GM18907 (cell line): ENCODE measurements at regions not wholly inside any gene's neighbourhood (a gene's known extent, or its start where the extent isn't known, plus 50 kb on each side); places are given as distances from the start of the nearest gene placed in this dataset.
"Not testable (repeated sequence)": the region's sequence is repeated elsewhere in the genome, so short reads cannot be mapped to it uniquely, and the experiment has no call there.

Experiments used
- ATAC-seq: cut with Tn5 transposase; IDR thresholded peaks from one replicate; pipeline ENCODE4 v1.9.1; 2021; ENCODE audit warnings: mild to moderate bottlenecking, moderate library complexity; ENCODE audit not compliant: unreplicated experiment

DNA sequence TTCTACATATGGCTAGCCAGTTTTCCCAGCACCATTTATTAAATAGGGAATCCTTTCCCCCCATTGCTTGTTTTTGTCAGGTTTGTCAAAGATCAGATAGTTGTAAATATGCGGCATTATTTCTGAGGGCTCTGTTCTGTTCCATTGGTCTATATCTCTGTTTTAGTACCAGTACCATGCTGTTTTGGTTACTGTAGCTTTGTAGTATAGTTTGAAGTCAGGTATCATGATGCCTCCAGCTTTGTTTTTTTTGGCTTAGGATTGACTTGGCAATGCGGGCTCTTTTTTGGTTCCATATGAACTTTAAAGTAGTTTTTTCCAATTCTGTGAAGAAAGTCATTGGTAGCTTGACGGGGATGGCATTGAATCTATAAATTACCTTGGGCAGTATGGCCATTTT, 60.0 kb upstream of the GPC3 start:
- not testable (repeated sequence) for ATAC-seq

DNA sequence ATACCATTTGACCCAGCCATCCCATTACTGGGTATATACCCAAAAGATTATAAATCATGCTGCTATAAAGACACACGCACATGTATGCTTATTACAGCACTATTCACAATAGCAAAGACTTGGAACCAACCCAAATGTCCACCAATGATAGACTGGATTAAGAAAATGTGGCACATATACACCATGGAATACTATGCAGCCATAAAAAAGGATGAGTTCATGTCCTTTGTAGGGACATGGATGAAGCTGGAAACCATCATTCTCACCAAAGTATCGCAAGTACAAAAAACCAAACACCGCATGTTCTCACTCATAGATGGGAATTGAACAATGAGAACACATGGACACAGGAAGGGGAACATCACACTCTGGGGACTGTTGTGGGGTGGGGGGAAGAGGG, 81.7 kb upstream of the GPC3 start:
- ATAC-seq: not testable (repeated sequence)

DNA sequence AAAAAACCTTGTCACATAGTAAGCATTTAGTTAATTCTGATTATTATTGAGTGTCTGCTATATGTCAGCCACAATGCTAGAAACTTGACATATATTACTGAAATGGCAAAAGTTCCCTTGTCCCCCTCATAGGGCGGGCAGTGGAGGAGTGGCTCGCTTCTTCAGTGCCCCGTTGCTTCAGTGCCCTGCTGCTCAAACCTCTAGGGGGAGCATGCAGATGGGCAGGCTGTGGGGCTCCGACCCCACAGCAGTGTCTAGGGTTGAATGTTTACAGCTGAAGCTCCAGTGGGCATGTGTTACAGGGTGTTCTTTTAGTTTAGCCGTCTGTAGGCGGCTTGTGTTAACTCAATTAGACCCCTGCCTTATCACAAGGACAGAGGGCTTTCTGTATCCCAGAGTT, 86.5 kb upstream of the GPC3 start:
- ATAC-seq: not testable (repeated sequence)

DNA sequence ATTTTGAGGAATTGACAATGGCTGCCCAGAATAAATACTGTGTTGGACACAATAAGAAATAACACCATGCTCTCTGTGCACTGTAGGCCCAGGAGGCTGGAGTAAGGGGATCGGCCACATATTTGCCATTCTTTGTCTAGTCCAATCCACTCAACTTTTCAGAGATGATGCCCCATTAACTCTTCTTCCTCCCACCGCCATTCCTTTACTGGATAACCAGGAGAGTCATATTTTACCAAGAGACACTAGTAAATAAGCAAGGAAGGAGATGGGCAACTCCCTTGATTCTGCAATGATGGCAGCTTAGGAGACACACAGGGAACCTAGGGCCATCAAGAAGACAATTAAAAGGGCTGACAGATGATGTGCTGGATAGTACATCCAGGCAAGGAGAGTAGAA, 87.9 kb upstream of the GPC3 start:
- no peak for ATAC-seq

DNA sequence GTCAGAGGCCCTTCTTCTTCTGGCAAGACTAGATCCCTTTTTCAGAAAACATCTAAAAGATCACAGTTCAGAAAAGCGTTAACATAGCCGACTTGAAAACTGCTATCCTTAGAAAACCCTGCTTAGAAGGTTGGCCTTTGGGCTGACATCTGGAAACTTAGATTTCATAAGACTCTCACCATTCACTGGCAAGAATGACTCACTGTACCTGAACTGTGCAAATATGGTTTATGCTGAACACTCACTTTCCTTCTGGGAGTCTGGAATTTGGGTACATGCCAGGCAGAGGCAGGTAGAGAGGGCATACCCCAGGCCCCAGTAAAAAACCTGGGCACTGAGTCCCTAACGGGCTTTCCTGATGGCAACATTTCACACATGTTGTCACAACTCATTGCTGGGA, 88.8 kb upstream of the GPC3 start:
- no peak for ATAC-seq

- no peak for ATAC-seq
These were observed 90.7 kb upstream of the GPC3 start for GRCh38 chrX:134075894-134076718.

GRCh38 chrX:134095366-134095765, 110.0 kb upstream of the GPC3 start:
- no peak for ATAC-seq

DNA sequence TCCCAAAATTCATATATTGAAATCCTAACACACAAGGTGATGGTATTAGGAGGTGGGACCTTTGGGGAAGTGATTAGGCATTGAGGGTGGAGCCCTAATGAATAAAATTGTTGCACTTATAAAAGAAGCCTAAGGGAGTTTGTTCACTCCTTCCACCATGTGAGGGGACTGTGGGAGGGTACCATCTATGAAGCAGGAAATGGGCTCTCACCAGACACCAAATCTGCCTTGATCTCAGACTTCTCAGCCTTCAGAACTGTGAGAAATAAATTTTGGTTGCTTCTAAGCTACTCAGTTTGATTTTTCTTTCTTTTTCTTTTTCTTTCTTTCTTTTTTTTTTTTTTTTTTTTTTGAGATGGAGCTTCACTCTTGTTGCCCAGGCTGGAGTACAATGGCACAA, 116.2 kb upstream of the GPC3 start:
- no peak for ATAC-seq

DNA sequence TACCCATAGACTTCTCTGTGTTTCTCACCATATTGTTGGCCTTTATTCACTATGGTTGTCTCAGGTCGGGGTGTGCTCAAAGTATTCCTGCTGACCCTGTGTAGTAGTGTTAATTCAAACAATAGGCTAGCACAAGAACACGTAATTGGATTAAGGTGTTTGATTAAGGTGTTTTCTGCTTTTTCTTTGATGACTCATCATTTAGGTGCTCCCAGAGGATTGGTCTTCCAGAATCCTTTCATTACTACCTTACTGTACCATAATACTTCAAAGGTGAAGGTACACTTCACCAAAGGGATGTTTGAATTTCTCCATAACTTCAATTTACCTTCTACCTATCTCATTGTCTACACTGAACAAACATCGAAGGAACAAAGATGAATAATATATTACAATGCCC, 121.7 kb upstream of the CCDC160 start:
- no peak for ATAC-seq

GRCh38 chrX:134137341-134137740, 99.6 kb upstream of the CCDC160 start:
- no peak for ATAC-seq

GRCh38 chrX:134139090-134139489, 97.9 kb upstream of the CCDC160 start:
- ATAC-seq: no peak

GRCh38 chrX:134144231-134144630, 92.8 kb upstream of the CCDC160 start:
- ATAC-seq: peak; percentile 84

DNA sequence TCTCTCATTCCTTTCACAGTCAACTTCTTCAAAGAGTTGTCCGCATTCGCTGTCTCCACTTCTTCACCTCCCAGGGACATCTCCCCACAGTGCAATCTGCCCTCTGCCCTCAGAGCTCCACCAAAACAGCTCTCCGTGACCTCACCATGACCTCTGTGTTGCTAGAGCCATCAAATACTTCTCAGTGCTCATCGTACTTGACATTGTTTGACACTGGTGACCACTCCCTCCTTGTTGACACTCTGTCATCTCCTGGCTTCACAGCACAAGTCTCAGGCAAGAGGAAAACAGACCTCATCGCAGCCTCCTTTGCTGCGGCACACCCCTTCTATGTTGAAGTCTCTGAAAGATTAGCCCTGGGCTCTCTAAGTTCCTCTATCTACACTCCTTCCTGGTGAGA, 90.5 kb upstream of the CCDC160 start:
- no peak for ATAC-seq

DNA sequence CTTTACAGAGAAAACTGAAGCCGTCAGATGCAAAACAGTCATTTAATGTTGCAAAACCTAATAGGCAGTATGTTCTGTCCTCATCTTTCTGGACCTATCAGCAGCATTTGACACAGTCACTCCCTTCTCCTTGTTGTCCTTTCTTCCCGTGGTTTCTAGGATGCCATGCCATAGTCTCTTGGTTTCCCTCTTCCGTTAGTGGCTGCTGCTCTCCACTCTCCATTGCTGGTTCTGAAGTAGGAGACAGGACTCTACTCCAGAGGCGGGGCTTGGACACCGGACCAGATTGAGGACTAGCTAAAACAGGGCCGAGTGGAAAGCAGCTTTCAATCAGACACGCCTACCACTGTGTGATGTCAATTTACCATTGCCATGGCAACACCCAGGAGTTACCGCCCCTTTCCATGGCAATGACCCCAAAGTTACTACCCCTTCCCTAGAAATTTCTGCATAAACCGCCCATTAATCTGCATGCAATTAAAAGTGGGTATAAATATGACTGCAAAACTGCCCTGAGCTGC, 88.8 kb upstream of the CCDC160 start:
- ATAC-seq: no peak

DNA sequence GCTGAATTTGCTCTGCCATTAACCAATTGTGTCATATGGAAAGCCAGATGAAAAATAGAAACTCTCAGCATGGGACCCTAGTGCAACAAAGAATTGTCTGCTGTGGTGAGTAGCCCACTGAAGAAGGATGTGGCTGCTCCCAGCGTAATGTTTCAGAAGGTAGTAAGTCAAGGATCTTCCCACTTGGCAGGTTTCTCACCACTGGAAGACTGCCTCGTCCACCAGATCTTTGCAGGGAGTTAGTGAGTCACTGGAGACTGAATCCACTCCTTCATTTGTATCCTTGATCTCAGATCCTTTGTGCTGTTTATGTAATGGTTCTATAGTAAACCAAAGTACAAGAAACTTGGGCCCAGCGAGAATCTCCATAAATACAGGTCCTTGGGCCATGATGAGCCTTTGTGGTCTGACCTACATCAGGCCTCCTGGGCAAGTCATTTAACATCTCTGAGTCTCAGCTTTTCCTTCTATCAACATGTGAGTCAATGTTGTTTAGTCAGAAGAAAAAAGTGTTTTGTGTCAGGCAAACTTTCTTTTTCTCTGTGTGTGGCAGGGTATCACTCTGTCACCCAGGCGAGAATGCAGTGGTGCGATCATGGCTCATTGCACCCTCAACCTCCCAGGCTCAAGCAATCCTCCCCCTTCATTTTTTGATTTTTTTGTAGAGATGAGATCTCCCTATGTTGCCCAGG, 78.0 kb upstream of the CCDC160 start:
- peak; percentile 34 for ATAC-seq

GRCh38 chrX:134161162-134161561, 75.8 kb upstream of the CCDC160 start:
- peak; percentile 90 for ATAC-seq

- no peak for ATAC-seq
These were observed 75.0 kb upstream of the CCDC160 start for GRCh38 chrX:134162032-134162431.

DNA sequence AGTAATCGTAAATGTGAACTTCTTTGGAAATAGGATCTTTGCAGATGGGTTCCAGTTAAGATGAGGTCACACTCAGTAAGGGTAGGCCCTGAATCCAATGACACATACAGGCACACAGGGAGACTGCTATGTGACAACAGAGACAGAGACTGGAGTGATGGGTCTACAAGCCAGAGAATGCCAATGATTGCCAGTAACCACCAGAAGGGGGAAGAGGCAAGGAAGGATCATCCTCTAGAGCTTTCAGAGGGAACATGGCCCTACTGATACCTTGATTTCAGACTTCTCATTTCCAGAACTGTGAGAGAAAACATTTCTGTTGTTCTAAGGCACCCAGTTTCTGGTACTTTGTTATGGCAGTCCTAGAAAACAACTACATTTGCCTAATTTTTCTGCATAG, 73.1 kb upstream of the CCDC160 start:
- no peak for ATAC-seq

GRCh38 chrX:134167591-134168203, 69.3 kb upstream of the CCDC160 start:
- no peak for ATAC-seq

DNA sequence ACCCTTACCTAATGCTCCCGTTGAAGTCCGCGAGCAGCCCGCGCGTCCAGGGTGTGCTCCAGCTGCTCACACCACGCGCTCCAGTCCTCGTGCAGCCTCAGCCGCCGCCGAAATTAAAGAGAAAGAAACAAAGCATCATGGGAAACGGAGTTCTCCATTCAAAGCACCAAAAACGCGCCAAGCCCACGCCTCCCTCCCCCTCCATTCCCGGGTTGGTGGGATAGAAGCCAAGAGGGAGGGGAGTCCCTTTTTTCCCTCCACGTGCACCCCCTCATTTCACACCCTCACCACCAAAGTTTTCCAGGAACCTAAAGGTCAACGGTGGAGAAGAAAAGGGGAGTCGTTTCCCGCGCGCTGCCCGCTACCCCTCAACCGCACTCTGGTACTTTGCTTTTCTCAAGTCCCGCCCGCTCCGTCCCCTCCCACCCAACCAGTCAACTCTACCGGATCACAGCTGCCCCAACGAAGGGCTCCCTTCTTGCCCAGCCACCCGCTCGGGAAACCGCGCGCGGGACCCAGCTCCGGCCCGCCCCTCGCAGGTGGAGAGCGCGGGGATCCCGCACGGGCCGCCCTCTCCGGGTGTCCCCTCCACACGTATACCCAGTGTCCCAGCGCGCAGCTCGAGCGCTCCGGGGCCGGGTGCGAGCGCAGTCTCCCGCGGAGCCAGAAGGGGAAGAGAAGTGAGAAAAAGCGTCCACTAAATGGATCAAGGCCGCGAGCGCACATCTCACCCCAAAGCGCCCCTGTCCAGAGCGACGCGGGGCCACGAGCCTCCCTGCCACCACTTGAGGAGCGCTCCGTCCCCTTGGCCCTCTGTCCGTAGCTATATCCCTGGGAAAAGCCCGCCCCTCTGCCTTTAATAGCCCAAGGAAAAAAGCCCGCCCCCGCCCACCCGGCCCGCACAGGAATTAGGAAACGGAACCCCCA, 65.1 kb upstream of the CCDC160 start:
- ATAC-seq: peak; percentile 60
